ENCODE measurements at regions not wholly inside any gene's neighbourhood (a gene's known extent, or its start where the extent isn't known, plus 50 kb on each side); places are given as distances from the start of the nearest gene placed in this dataset.

DNA sequence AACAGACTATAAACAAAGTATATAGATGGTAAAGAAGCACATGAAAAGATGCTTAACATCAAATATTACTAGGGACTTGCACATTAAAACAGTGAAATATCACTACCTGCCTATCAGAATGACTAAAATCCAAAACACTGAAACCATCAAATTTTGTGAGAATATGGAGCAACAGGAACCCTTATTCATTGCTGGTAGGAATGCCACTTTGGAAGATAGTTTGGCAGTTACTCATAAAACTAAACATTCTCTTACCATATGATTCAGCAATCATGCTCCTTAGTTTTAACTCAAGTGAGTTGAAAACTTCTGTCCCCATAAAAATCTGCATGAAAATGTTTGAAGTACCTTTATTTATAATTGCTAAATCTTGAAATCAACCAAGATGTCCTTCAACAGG is 297.6 kb downstream of the DAD1 start (continued):
- TF ChIP-seq, protein P1, sequence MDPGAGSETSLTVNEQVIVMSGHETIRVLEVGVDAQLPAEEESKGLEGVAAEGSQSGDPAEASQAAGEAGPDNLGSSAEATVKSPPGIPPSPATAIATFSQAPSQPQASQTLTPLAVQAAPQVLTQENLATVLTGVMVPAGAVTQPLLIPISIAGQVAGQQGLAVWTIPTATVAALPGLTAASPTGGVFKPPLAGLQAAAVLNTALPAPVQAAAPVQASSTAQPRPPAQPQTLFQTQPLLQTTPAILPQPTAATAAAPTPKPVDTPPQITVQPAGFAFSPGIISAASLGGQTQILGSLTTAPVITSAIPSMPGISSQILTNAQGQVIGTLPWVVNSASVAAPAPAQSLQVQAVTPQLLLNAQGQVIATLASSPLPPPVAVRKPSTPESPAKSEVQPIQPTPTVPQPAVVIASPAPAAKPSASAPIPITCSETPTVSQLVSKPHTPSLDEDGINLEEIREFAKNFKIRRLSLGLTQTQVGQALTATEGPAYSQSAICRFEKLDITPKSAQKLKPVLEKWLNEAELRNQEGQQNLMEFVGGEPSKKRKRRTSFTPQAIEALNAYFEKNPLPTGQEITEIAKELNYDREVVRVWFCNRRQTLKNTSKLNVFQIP (CRISPR knock-in tag; IDR thresholded peaks at IDR 0.05; ENCODE audit: borderline replicate concordance, low read depth), result no peak
- TF ChIP-seq, protein P2, sequence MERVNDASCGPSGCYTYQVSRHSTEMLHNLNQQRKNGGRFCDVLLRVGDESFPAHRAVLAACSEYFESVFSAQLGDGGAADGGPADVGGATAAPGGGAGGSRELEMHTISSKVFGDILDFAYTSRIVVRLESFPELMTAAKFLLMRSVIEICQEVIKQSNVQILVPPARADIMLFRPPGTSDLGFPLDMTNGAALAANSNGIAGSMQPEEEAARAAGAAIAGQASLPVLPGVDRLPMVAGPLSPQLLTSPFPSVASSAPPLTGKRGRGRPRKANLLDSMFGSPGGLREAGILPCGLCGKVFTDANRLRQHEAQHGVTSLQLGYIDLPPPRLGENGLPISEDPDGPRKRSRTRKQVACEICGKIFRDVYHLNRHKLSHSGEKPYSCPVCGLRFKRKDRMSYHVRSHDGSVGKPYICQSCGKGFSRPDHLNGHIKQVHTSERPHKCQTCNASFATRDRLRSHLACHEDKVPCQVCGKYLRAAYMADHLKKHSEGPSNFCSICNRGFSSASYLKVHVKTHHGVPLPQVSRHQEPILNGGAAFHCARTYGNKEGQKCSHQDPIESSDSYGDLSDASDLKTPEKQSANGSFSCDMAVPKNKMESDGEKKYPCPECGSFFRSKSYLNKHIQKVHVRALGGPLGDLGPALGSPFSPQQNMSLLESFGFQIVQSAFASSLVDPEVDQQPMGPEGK (CRISPR knock-in tag; IDR thresholded peaks at IDR 0.05; ENCODE audit: borderline replicate concordance), result no peak

DNA sequence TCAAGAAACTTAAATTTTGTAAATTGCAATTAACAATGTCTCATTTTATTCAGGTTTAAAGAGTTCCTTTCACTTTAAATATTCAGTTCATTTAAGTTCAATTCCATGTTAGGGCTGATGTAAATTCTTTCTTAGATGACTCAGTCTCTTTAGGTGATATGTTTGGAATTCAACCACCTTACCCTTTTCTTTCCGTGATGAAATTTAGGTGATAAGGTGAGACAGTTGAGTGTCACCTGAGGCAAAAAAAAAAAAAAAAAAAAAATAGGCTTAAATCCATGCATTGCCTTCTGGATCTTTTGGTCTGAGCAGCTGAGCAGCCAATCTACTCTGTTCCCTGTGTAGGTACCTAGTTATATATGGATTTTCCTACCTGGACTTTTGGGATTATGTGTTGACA is 299.5 kb downstream of the DAD1 start:
- TF ChIP-seq CREB5 (CRISPR knock-in tag; IDR thresholded peaks at IDR 0.05; ENCODE audit: low read depth), result no peak
- no peak for TF ChIP-seq ZFP30 (CRISPR knock-in tag; IDR thresholded peaks at IDR 0.05)
- TF ChIP-seq ZNF565 (CRISPR knock-in tag; conservative IDR thresholded peaks at IDR 0.05; ENCODE audit: low read depth), result no peak
- no peak for TF ChIP-seq TSHZ2 (CRISPR knock-in tag; IDR thresholded peaks at IDR 0.05)
- TF ChIP-seq ESRRG (CRISPR knock-in tag; IDR thresholded peaks at IDR 0.05), result no peak
- no peak for TF ChIP-seq ZNF8 (CRISPR knock-in tag; IDR thresholded peaks at IDR 0.05)
- no peak for TF ChIP-seq GLIS3 (CRISPR knock-in tag; IDR thresholded peaks at IDR 0.05)
- no peak for TF ChIP-seq CSDC2 (CRISPR knock-in tag; IDR thresholded peaks at IDR 0.05)
- TF ChIP-seq TOX (CRISPR knock-in tag; IDR thresholded peaks at IDR 0.05; ENCODE audit: borderline replicate concordance), result no peak
- TF ChIP-seq CSRNP3 (CRISPR knock-in tag; IDR thresholded peaks at IDR 0.05), result no peak
- TF ChIP-seq ZC3H10 (CRISPR knock-in tag; IDR thresholded peaks at IDR 0.05), result no peak
- ATAC-seq, result no peak

DNA sequence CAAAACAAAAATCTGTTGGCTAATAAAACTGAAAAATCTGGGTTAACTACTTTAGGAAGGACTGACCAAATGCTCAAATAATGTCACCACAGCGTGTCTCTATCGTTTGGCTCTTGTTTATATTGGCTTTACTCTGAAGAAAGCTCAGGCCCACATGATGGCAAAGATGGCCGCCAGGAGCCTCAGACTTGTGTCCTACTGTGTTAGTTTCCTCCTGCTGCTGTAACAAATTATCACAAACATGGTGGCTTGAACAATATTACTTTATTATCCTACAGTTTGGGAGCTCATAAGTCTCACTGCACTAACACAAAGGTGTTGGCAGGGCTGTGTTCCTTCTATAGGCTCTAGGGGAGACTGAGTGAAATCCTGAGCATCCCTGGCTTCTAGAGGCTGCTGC is 303.0 kb downstream of the DAD1 start:
- TF ChIP-seq CREB5 (CRISPR knock-in tag; IDR thresholded peaks at IDR 0.05; ENCODE audit: low read depth), result no peak
- TF ChIP-seq ZNF565 (CRISPR knock-in tag; conservative IDR thresholded peaks at IDR 0.05; ENCODE audit: low read depth), result no peak
- no peak for TF ChIP-seq ESRRG (CRISPR knock-in tag; IDR thresholded peaks at IDR 0.05)
- ATAC-seq, result no peak

DNA sequence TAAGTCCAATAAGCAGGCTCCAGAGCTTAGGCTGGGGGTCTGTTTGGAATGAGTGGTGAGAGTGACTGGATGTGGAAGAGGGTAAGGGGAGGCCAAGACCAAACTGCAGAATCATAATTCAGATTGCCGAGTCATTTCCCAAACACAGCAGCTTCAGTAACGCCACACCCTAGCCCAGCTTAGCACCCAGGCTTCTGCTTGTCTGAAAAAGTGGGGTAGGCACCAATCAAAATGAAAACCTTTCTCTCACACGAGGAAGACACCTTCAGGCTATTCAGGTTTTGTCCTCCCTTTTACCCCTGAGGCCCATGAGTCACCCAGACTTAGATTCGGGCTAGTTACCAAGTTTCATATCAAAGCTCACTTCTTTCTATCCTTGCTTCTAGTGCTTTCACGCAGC is 306.1 kb downstream of the DAD1 start:
- no peak for TF ChIP-seq ESRRG (CRISPR knock-in tag; IDR thresholded peaks at IDR 0.05)
- TF ChIP-seq, protein P2 (CRISPR knock-in tag; IDR thresholded peaks at IDR 0.05; ENCODE audit: borderline replicate concordance), result no peak
- no peak for TF ChIP-seq ZNF8 (CRISPR knock-in tag; IDR thresholded peaks at IDR 0.05)
- no peak for TF ChIP-seq SNAI2 (CRISPR knock-in tag; IDR thresholded peaks at IDR 0.05)
- no peak for TF ChIP-seq CSDC2 (CRISPR knock-in tag; IDR thresholded peaks at IDR 0.05)
- TF ChIP-seq ZNF70 (CRISPR knock-in tag; IDR thresholded peaks at IDR 0.05), result no peak
- no peak for TF ChIP-seq TCF4 (CRISPR knock-in tag; IDR thresholded peaks at IDR 0.05; ENCODE audit: borderline replicate concordance)
- TF ChIP-seq RARB (CRISPR knock-in tag; IDR thresholded peaks at IDR 0.05), result no peak
- no peak for TF ChIP-seq ZFP3 (CRISPR knock-in tag; IDR thresholded peaks at IDR 0.05)
- no peak for TF ChIP-seq GLIS3 (CRISPR knock-in tag; IDR thresholded peaks at IDR 0.05)
- TF ChIP-seq TOX (CRISPR knock-in tag; IDR thresholded peaks at IDR 0.05; ENCODE audit: borderline replicate concordance), result no peak
- TF ChIP-seq ZNF565 (CRISPR knock-in tag; conservative IDR thresholded peaks at IDR 0.05; ENCODE audit: low read depth), result no peak
- TF ChIP-seq ISL1 (CRISPR knock-in tag; IDR thresholded peaks at IDR 0.05), result no peak
- TF ChIP-seq ZC3H10 (CRISPR knock-in tag; IDR thresholded peaks at IDR 0.05), result no peak
- TF ChIP-seq BACH2 (CRISPR knock-in tag; IDR thresholded peaks at IDR 0.05; ENCODE audit: borderline replicate concordance), result no peak
- no peak for TF ChIP-seq OSR1 (CRISPR knock-in tag; IDR thresholded peaks at IDR 0.05)
- TF ChIP-seq ARNTL (CRISPR knock-in tag; IDR thresholded peaks at IDR 0.05; ENCODE audit: borderline replicate concordance, low read depth), result no peak
- no peak for ATAC-seq
